ENCODE measurements at regions not wholly inside any gene's neighbourhood (a gene's known extent, or its start where the extent isn't known, plus 50 kb on each side); places are given as distances from the start of the nearest gene placed in this dataset.

- TF ChIP-seq TAF1 (IDR thresholded peaks at IDR 0.05; ENCODE audit: borderline replicate concordance, insufficient read depth, low read length), result no peak
- TF ChIP-seq REST (IDR thresholded peaks at IDR 0.05; ENCODE audit: insufficient read depth in 1 of 2, low read depth in 2 of 2, low read length in 2 of 2), result no peak
- no peak for TF ChIP-seq SIN3A (IDR thresholded peaks at IDR 0.05; ENCODE audit: borderline replicate concordance, insufficient read depth, low read length)
- TF ChIP-seq POLR2AphosphoS5 (IDR thresholded peaks at IDR 0.05; ENCODE audit: low read depth, low read length), result no peak
Measured at GRCh38 chr4:75137302-75137701, 204.4 kb downstream of the PARM1 start.

All from PFSK-1 (cell line).